Fibroblast of upper back skin (primary cell): ENCODE measurements at regions not wholly inside any gene's neighbourhood (a gene's known extent, or its start where the extent isn't known, plus 50 kb on each side); places are given as distances from the start of the nearest gene placed in this dataset.
"Not testable (repeated sequence)": the region's sequence is repeated elsewhere in the genome, so short reads cannot be mapped to it uniquely, and the experiment has no call there.

Source experiments
- DNase-seq: peaks from one replicate; pipeline ENCODE4 v3.0.0-alpha.2; 2013

- no peak for DNase-seq
Measured at GRCh38 chr19:5290336-5291262, 50.0 kb downstream of the PTPRS start.

GRCh38 chr19:5289060-5289990 lies 51.3 kb downstream of the PTPRS start:
- no peak for DNase-seq

- no peak for DNase-seq
Measured at GRCh38 chr19:5288347-5288739, 52.3 kb downstream of the PTPRS start.

- DNase-seq, result no peak
Measured at GRCh38 chr19:5287066-5287465, 53.5 kb downstream of the PTPRS start.

DNA sequence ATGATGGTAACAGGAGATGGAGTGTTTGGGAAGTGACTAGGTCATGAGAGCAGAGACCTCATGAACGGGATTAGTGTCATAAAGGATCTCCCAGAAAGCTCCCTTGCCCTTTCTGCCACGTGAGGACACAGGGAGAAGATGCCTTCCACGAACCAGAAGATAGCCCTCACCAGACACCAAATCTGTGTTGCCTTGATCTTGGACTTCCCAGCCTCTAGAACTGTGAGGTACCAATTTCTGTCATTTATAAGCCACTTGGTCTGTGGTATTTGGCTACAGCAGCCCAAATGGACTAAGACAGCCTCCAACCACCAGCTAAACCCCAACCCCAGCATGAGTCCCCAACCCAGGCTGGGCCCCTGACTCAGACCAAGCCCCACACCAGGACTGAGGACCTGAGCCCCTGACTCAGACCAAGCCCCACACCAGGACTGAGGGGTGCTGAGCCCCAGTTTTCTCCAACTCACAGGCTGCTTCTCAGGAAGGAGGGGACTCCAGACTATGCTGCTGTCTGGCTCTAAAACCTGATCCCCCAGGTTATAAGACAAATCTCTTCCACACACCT lies 54.1 kb downstream of the PTPRS start:
- DNase-seq, result no peak

DNA sequence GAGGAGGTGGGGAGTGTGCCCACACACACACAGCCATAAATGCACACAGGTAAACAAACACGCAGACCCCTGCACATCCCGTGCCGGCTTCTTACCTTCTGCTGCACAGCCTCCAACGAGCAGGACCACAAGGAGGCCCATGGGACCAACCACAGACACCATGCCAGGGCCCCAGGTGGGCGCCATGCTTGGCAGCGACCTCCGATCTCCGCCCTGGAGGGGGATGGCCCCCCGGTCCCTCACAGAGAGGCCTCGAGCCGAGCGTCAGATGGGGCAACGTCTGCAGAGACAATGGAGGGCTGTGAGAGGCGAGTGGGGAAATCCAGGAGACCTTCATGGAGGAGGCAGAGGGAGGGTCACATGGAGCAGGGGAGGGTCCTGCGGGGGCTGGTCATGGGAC lies 54.7 kb downstream of the PTPRS start:
- DNase-seq, result no peak

DNA sequence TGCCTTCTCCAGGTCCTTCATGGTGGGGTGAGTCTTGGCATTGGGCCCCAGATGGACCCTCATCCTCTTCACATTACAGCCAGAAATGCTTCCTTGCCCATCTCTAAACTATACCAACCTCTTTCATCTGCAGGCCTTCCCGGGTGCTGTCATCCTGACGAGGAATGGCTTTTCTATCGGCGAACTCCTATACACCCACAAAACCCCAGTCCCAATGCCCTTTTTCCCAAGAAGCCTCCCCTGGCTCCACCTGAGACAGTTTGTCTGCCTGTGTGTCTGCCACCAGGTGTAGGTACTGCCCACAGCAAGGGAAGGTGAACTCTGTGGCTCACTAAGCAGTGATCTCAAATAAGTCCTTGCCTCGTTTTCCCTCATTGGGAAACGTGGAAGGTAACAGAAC lies 55.3 kb downstream of the PTPRS start:
- DNase-seq, result no peak

- DNase-seq, result no peak
Measured at GRCh38 chr19:5282901-5283300, 57.7 kb downstream of the PTPRS start.

GRCh38 chr19:5281588-5281987 lies 59.0 kb downstream of the PTPRS start:
- DNase-seq, result no peak

GRCh38 chr19:5275668-5276067 lies 64.9 kb downstream of the PTPRS start:
- not testable (repeated sequence) for DNase-seq

DNA sequence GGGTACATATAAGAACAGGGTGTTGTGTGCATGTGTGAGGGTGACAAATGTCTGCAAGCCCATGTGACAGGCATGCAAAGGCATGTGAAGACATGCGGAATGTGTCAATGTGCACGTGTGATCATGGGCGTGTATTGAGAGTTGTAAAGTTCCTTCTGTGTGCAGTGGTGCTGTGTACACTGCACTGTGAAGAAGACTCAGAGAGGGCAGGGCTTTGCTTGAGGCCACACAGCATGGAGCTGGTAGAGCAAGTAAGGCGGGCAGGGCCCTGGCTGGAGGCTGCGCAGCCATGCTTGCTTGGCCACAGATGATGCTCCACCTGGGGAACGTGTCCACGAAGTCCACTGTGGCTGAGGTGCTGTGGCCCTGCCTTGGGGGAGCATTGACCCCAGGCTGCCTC lies 66.8 kb downstream of the PTPRS start:
- no peak for DNase-seq

- no peak for DNase-seq
Measured at GRCh38 chr19:5271145-5271544, 69.5 kb downstream of the PTPRS start.

- no peak for DNase-seq
Measured at GRCh38 chr19:5269926-5270325, 70.7 kb downstream of the PTPRS start.

GRCh38 chr19:5269279-5269678 lies 71.3 kb downstream of the PTPRS start:
- DNase-seq, result no peak

- DNase-seq, result no peak
Measured at GRCh38 chr19:5268801-5269200, 71.8 kb downstream of the PTPRS start.

DNA sequence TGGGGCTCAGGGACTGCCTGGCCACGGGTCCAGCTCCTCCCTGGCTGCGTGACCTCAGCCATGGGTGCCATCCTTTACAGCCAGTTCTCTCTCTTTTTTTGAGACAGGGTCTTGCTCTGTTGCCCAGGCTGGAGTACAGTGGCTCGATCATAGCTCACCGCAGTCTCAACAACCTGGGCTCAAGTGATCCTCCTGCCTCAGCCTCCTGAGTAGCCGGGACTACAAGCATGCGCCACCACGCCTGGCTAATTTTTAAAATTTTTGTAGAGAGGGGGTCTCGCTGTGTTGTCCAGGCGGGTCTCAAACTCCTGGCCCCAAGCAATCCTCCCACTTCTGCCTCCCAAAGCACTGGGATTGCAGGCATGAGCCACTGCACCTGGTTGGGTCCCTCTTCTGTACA lies 75.4 kb downstream of the PTPRS start:
- no peak for DNase-seq

GRCh38 chr19:5264453-5264852 lies 76.2 kb downstream of the PTPRS start:
- no peak for DNase-seq

GRCh38 chr19:5263615-5264014 lies 77.0 kb downstream of the PTPRS start:
- DNase-seq, result no peak

DNA sequence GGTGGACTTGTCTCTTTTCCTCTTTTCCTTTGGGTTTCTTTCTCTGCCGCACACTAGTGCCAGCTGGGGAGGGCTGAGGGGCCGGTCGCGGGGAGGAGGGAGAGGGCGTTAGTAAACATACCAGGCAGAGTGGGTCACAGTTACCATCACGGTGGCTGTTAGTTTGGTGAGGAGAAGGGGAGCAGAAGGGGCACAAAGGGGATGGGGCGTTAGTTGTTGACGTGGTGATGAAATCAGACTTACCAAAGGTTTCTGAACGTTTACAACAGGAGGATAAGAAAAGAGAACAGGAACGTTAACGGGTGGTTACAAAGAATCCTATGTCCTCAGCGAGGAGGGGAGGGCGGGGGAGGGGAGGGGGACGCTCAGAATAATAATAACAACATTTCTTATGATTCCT lies 77.9 kb downstream of the PTPRS start:
- DNase-seq, result no peak

DNA sequence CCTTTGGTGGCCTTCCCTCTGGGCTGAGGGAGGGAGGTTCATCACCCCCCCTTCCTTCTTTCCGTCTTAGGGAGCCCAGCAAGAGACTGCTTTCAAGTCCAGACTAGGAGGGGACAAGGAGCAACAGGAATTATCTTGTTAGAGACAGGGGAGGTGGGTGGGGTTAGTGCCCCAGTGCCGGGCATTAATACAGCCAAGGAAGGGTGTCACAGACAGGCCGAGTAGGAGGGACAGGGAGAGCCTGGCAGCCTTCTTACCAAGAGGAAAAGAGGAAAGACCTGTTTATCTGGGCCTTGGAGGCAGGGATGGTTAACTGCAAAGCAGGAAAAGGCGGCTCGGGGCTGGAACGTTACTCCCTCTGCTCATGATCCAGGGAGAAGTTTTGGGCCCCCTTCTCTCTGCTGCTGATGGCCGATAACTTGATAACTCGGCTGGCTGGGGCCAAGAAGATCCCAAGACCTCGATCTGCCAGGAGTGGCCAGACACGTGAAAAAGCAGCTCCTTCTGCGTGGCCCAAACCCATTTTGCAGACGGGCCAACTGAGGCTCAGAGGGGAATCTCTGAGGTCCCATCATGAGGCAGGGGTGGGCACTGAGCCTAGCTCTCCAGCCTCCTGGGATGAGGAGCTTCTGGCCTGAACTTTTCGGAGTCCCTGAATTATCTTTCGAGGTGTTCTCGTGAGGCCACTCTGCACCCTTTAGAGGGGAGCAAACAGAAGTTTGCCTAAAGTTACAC lies 79.3 kb downstream of the PTPRS start:
- no peak for DNase-seq

DNA sequence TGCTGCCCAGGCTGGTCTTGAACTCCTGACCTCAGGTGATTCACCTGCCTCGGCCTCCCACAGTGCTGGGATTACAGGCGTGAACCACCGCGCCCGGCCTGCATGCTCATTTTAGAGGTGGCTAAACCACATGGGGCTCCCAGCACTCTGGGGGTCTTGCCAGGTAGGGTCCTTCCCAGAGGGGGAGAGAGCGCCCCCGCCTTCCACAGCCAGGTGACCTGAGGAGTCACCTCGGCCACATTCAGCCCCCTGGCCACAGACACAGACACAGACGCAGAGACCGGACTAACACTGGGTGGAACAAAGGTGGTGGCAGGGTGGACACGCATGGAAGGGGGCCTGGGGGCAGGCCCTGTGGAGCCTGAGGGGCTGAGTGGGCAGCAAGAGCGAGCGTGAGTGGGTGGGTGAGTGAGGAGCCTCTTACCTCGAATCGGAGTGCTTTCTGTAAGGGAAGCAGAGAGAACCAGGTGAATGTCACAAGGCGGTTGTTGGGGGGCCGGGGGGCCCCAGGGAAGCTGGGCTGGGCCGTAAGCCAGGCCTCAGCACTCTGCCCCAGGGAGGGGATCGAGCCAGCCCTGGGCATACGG lies 80.1 kb downstream of the PTPRS start:
- DNase-seq, result no peak

GRCh38 chr19:5259750-5260149 lies 80.9 kb downstream of the PTPRS start:
- DNase-seq, result no peak
